OCI-LY3 (cell line): ENCODE measurements at regions not wholly inside any gene's neighbourhood (a gene's known extent, or its start where the extent isn't known, plus 50 kb on each side); places are given as distances from the start of the nearest gene placed in this dataset.

ENCODE experiments used
- EZH2phosphoT487 ChIP-seq: fragments of 200-600 bp; shearing (Covaris generic); IDR thresholded peaks from 2 replicates; pipeline ENCODE4 v1.6.1; 2018; ENCODE audit warnings: antibody characterized with exemption, mixed run types, low read depth
- TF ChIP-seq, protein P1 (sequence below): fragments of 200-600, 300-600 bp; sonication (generic); IDR thresholded peaks from 2 replicates; pipeline ENCODE4 v1.5.1; 2014; ENCODE audit warnings: antibody characterized with exemption, low read length, low read depth

- TF ChIP-seq, protein P1, sequence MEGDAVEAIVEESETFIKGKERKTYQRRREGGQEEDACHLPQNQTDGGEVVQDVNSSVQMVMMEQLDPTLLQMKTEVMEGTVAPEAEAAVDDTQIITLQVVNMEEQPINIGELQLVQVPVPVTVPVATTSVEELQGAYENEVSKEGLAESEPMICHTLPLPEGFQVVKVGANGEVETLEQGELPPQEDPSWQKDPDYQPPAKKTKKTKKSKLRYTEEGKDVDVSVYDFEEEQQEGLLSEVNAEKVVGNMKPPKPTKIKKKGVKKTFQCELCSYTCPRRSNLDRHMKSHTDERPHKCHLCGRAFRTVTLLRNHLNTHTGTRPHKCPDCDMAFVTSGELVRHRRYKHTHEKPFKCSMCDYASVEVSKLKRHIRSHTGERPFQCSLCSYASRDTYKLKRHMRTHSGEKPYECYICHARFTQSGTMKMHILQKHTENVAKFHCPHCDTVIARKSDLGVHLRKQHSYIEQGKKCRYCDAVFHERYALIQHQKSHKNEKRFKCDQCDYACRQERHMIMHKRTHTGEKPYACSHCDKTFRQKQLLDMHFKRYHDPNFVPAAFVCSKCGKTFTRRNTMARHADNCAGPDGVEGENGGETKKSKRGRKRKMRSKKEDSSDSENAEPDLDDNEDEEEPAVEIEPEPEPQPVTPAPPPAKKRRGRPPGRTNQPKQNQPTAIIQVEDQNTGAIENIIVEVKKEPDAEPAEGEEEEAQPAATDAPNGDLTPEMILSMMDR = no peak
- TF ChIP-seq EZH2phosphoT487 = no peak
Measured at GRCh38 chr2:175234650-175235049, 53.1 kb upstream of the ATP5MC3 start.
